HEK293 (cell line): ENCODE measurements at regions not wholly inside any gene's neighbourhood (a gene's known extent, or its start where the extent isn't known, plus 50 kb on each side); places are given as distances from the start of the nearest gene placed in this dataset.

Source experiments
- CTCF ChIA-PET: fragments of 350-600 bp; formaldehyde crosslinking; extraction: SDS; loops from one replicate; lab custom pipeline; 2021; ENCODE audit warnings: antibody characterized with exemption; lab: Yijun Ruan, JAX
- POLR2A ChIA-PET: fragments of 300-600 bp; formaldehyde crosslinking; extraction: SDS; loops from one replicate; lab custom pipeline; 2020; ENCODE audit warnings: antibody characterized with exemption, inconsistent platforms; lab: Yijun Ruan, JAX
- H3K27ac ChIP-seq: fragments of 200-500 bp; sonication (Bioruptor generic); 2 replicates; pipeline ENCODE4 v1.5.1; 2014; ENCODE audit warnings: low read depth, low read length, control low read depth, inconsistent platforms; ENCODE audit errors: extremely low read depth
- H3K36me3 ChIP-seq, 2 experiments: fragments of 200-500 bp in 1 of 2; sonication (Bioruptor generic) in 1 of 2; 1 replicate in 1 of 2; 2 replicates in 1 of 2; pipeline ENCODE4 v1.5.1; 2014 to 2017; ENCODE audit warnings: inconsistent platforms in 2 of 2, low read length in 2 of 2; ENCODE audit not compliant: control insufficient read depth in 2 of 2, insufficient read depth in 1 of 2
- H3K4me1 ChIP-seq: fragments of 200-500 bp; sonication (Bioruptor generic); 2 replicates; pipeline ENCODE4 v1.5.1; 2014; ENCODE audit warnings: mild to moderate bottlenecking, low read length, inconsistent platforms; ENCODE audit not compliant: control insufficient read depth, insufficient read depth
- H3K4me3 ChIP-seq: 2 replicates; pipeline ENCODE4 v1.5.1; 2011; ENCODE audit warnings: low read depth, mild to moderate bottlenecking, control low read depth, low read length, moderate library complexity
- H3K9me3 ChIP-seq: fragments of 200-500 bp; sonication (Bioruptor generic); 2 replicates; pipeline ENCODE4 v1.5.1; 2014; ENCODE audit warnings: low read depth, low read length, inconsistent platforms; ENCODE audit not compliant: control insufficient read depth, insufficient read depth
- GFI1B ChIP-seq: fragments of 450-650 bp; formaldehyde crosslinking; IDR thresholded peaks from 2 replicates; pipeline ENCODE4 v1.5.1; 2016; ENCODE audit warnings: missing biosample characterization, missing genetic modification characterization
- INSM2 ChIP-seq: fragments of 450-650 bp; formaldehyde crosslinking; IDR thresholded peaks from 2 replicates; pipeline ENCODE4 v1.5.1; 2016; ENCODE audit warnings: missing biosample characterization, missing genetic modification characterization
- SP2 ChIP-seq: fragments of 450-650 bp; formaldehyde crosslinking; IDR thresholded peaks from 2 replicates; pipeline ENCODE4 v1.5.1; 2016; ENCODE audit warnings: missing biosample characterization, missing genetic modification characterization
- YY1 ChIP-seq: fragments of 450-650 bp; formaldehyde crosslinking; IDR thresholded peaks from 2 replicates; pipeline ENCODE4 v1.5.1; 2018; ENCODE audit warnings: missing biosample characterization, missing genetic modification characterization
- ZNF138 ChIP-seq: fragments of 450-650 bp; formaldehyde crosslinking; IDR thresholded peaks from 2 replicates; pipeline ENCODE4 v1.5.1; 2016; ENCODE audit warnings: missing biosample characterization, missing genetic modification characterization, borderline replicate concordance
- ZNF155 ChIP-seq: fragments of 450-650 bp; formaldehyde crosslinking; IDR thresholded peaks from 2 replicates; pipeline ENCODE4 v1.5.1; 2016; ENCODE audit warnings: missing biosample characterization, missing genetic modification characterization
- ZNF157 ChIP-seq: fragments of 450-650 bp; formaldehyde crosslinking; IDR thresholded peaks from 2 replicates; pipeline ENCODE4 v1.5.1; 2016; ENCODE audit warnings: missing biosample characterization, missing genetic modification characterization
- ZNF391 ChIP-seq: fragments of 450-650 bp; formaldehyde crosslinking; IDR thresholded peaks from 2 replicates; pipeline ENCODE4 v1.5.1; 2016; ENCODE audit warnings: low read depth, missing biosample characterization, missing genetic modification characterization, borderline replicate concordance
- ZNF530 ChIP-seq: fragments of 450-650 bp; formaldehyde crosslinking; IDR thresholded peaks from 2 replicates; pipeline ENCODE4 v1.5.1; 2016; ENCODE audit warnings: low read depth, missing biosample characterization, missing genetic modification characterization
- ZNF548 ChIP-seq: fragments of 450-650 bp; formaldehyde crosslinking; IDR thresholded peaks from 2 replicates; pipeline ENCODE4 v1.5.1; 2016; ENCODE audit warnings: missing biosample characterization, missing genetic modification characterization
- ZNF558 ChIP-seq: fragments of 450-650 bp; formaldehyde crosslinking; IDR thresholded peaks from 2 replicates; pipeline ENCODE4 v1.5.1; 2016; ENCODE audit warnings: missing biosample characterization, missing genetic modification characterization
- ZNF585B ChIP-seq: fragments of 450-650 bp; formaldehyde crosslinking; IDR thresholded peaks from 2 replicates; pipeline ENCODE4 v1.5.1; 2016; ENCODE audit warnings: missing biosample characterization, missing genetic modification characterization
- ZNF621 ChIP-seq: fragments of 450-650 bp; formaldehyde crosslinking; IDR thresholded peaks from 2 replicates; pipeline ENCODE4 v1.5.1; 2017; ENCODE audit warnings: missing biosample characterization, missing genetic modification characterization
- ZNF624 ChIP-seq: fragments of 450-650 bp; formaldehyde crosslinking; IDR thresholded peaks from 2 replicates; pipeline ENCODE4 v1.5.1; 2017; ENCODE audit warnings: missing biosample characterization, missing genetic modification characterization
- ZNF76 ChIP-seq: fragments of 450-650 bp; formaldehyde crosslinking; IDR thresholded peaks from 2 replicates; pipeline ENCODE4; 2016; ENCODE audit warnings: low read depth, missing biosample characterization, missing genetic modification characterization, borderline replicate concordance
- ZNF791 ChIP-seq: fragments of 450-650 bp; formaldehyde crosslinking; IDR thresholded peaks from 2 replicates; pipeline ENCODE4 v1.5.1; 2016; ENCODE audit warnings: missing biosample characterization, missing genetic modification characterization
- ZSCAN16 ChIP-seq: fragments of 450-650 bp; formaldehyde crosslinking; IDR thresholded peaks from 2 replicates; pipeline ENCODE4 v1.5.1; 2016; ENCODE audit warnings: missing biosample characterization, missing genetic modification characterization
- TF ChIP-seq, protein P1 (sequence below): fragments of 450-650 bp; formaldehyde crosslinking; IDR thresholded peaks from 2 replicates; pipeline ENCODE4 v1.5.1; 2016; ENCODE audit warnings: missing biosample characterization, missing genetic modification characterization
- TF ChIP-seq, protein P2 (sequence below): fragments of 450-650 bp; formaldehyde crosslinking; IDR thresholded peaks from 2 replicates; pipeline ENCODE4 v1.5.1; 2017; ENCODE audit warnings: missing biosample characterization, missing genetic modification characterization
- TF ChIP-seq, protein P3 (sequence below): fragments of 450-650 bp; formaldehyde crosslinking; IDR thresholded peaks from 2 replicates; pipeline ENCODE4 v1.5.1; 2017; ENCODE audit warnings: missing biosample characterization, missing genetic modification characterization

- Histone ChIP-seq H3K4me1 (no peaks in the 10 kb centered on the region), H3K27ac (no peak overlapping the region), H3K36me3 (no peaks in the 10 kb centered on the region), H3K9me3 (no peaks in the 10 kb centered on the region), H3K4me3 (no peak overlapping the region)
- TF ChIP-seq YY1 (tag by site-specific recombination) = no peak
- TF ChIP-seq ZNF558 (tag by site-specific recombination) = no peak
- TF ChIP-seq ZNF585B = no peak
- TF ChIP-seq ZNF155 (tag by site-specific recombination) = no peak
- no peak for TF ChIP-seq INSM2 (tag by site-specific recombination)
- TF ChIP-seq ZNF791 (tag by site-specific recombination) = no peak
- no peak for TF ChIP-seq ZNF138
- no peak for TF ChIP-seq ZNF391 (tag by site-specific recombination)
- TF ChIP-seq ZNF76 (tag by site-specific recombination) = no peak
- ChIA-PET CTCF (interaction anchor here (0.6 kb wide), 1 partner anchor 149 kb away, joined by 4 read pairs; the partner anchor contains the start of gene TM7SF3), POLR2A (no interaction called here)
Observed at GRCh38 chr12:27163048-27163715, 80.8 kb upstream of the C12orf71 start.

- H3K27ac ChIP-seq = no peak overlapping the region
- H3K9me3 ChIP-seq = no peaks in the 10 kb centered on the region
- TF ChIP-seq ZSCAN16 (tag by site-specific recombination) = no peak
- TF ChIP-seq GFI1B (tag by site-specific recombination) = no peak
- TF ChIP-seq, protein P1, sequence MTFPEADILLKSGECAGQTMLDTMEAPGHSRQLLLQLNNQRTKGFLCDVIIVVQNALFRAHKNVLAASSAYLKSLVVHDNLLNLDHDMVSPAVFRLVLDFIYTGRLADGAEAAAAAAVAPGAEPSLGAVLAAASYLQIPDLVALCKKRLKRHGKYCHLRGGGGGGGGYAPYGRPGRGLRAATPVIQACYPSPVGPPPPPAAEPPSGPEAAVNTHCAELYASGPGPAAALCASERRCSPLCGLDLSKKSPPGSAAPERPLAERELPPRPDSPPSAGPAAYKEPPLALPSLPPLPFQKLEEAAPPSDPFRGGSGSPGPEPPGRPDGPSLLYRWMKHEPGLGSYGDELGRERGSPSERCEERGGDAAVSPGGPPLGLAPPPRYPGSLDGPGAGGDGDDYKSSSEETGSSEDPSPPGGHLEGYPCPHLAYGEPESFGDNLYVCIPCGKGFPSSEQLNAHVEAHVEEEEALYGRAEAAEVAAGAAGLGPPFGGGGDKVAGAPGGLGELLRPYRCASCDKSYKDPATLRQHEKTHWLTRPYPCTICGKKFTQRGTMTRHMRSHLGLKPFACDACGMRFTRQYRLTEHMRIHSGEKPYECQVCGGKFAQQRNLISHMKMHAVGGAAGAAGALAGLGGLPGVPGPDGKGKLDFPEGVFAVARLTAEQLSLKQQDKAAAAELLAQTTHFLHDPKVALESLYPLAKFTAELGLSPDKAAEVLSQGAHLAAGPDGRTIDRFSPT = no peak
- TF ChIP-seq ZNF138 = no peak
- no peak for TF ChIP-seq ZNF157 (tag by site-specific recombination)
- TF ChIP-seq, protein P2, sequence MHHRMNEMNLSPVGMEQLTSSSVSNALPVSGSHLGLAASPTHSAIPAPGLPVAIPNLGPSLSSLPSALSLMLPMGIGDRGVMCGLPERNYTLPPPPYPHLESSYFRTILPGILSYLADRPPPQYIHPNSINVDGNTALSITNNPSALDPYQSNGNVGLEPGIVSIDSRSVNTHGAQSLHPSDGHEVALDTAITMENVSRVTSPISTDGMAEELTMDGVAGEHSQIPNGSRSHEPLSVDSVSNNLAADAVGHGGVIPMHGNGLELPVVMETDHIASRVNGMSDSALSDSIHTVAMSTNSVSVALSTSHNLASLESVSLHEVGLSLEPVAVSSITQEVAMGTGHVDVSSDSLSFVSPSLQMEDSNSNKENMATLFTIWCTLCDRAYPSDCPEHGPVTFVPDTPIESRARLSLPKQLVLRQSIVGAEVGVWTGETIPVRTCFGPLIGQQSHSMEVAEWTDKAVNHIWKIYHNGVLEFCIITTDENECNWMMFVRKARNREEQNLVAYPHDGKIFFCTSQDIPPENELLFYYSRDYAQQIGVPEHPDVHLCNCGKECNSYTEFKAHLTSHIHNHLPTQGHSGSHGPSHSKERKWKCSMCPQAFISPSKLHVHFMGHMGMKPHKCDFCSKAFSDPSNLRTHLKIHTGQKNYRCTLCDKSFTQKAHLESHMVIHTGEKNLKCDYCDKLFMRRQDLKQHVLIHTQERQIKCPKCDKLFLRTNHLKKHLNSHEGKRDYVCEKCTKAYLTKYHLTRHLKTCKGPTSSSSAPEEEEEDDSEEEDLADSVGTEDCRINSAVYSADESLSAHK (tag by site-specific recombination) = peak; percentile 49; the same call in 1 of the 2 replicates
- ChIA-PET POLR2A (no interaction called here), CTCF (interaction anchor here (0.6 kb wide), 1 partner anchor 149 kb away, joined by 4 read pairs; the partner anchor contains the start of gene TM7SF3)
- no peaks in the 10 kb centered on the region for H3K36me3 ChIP-seq
- no peaks in the 10 kb centered on the region for H3K4me1 ChIP-seq
- H3K4me3 ChIP-seq = no peak overlapping the region
Observed at GRCh38 chr12:27163894-27164293, 80.2 kb upstream of the STK38L start.

DNA sequence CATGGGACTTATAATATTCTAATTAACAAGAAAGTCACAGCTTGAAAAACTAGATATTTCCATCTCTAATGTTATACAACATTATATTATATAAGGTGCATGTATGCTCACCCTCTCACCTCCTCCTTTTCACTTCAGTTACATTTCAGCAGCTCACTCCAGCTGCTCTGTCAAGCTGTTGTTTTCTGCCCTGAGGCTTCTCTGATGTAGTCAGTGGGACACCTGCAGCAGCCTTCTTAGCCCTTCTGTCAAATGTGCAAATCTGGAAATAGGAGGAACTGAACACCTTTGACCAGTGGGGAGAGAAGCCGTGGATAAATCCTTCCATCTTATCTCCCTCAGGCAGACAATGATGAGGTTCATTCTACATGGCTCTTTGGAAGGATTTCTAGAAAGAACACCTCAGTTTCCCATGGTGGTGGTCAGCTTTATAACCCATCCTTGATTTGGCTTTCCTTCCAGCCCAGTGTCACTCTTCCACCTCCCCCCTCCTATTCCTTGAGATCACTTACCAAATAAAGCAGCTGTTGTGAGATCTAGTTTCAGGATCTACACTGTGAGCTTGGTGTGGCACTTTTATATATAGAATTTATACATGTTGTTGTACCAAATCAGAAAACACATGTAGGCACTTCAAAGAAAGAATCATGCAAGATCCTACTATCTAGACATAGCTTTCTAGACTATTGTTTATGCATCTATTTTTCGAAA is 79.6 kb upstream of the STK38L start:
- Histone ChIP-seq H3K36me3 (no peaks in the 10 kb centered on the region), H3K4me1 (no peaks in the 10 kb centered on the region), H3K4me3 (no peak overlapping the region), H3K27ac (no peak overlapping the region), H3K9me3 (no peaks in the 10 kb centered on the region)
- ChIA-PET CTCF (no interaction called here), POLR2A (no interaction called here)
- TF ChIP-seq ZNF548 (tag by site-specific recombination) (no peak), ZNF624 (no peak), SP2 (tag by site-specific recombination) (no peak), ZNF621 (tag by site-specific recombination) (no peak), ZNF530 (tag by site-specific recombination) (no peak)
- TF ChIP-seq, protein P2 (tag by site-specific recombination) = no peak
- TF ChIP-seq, protein P3, sequence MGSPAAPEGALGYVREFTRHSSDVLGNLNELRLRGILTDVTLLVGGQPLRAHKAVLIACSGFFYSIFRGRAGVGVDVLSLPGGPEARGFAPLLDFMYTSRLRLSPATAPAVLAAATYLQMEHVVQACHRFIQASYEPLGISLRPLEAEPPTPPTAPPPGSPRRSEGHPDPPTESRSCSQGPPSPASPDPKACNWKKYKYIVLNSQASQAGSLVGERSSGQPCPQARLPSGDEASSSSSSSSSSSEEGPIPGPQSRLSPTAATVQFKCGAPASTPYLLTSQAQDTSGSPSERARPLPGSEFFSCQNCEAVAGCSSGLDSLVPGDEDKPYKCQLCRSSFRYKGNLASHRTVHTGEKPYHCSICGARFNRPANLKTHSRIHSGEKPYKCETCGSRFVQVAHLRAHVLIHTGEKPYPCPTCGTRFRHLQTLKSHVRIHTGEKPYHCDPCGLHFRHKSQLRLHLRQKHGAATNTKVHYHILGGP = no peak
